Kasumi-1 (cell line): ENCODE measurements at regions not wholly inside any gene's neighbourhood (a gene's known extent, or its start where the extent isn't known, plus 50 kb on each side); places are given as distances from the start of the nearest gene placed in this dataset.
"Not testable (repeated sequence)": the region's sequence is repeated elsewhere in the genome, so short reads cannot be mapped to it uniquely, and the experiment has no call there.

ENCODE experiments used
- DNase-seq, 2 experiments: peaks; one replicate each; lab custom pipeline; 2025; lab: John Stamatoyannopoulos, UW

- no peak for DNase-seq
Measured at GRCh38 chr5:124025306-124025845, 513.4 kb downstream of the CSNK1G3 start.

- no peak for DNase-seq
Measured at GRCh38 chr5:124022966-124023365, 511.0 kb downstream of the CSNK1G3 start.

GRCh38 chr5:124021776-124022175, 509.8 kb downstream of the CSNK1G3 start:
- DNase-seq: no peak

- DNase-seq: peak in 1 of 2 experiments; percentile 4
Measured at GRCh38 chr5:124021066-124021641, 509.2 kb downstream of the CSNK1G3 start.

- DNase-seq: not testable (repeated sequence)
Measured at GRCh38 chr5:124017321-124017720, 505.3 kb downstream of the CSNK1G3 start.

GRCh38 chr5:124007675-124008398, 495.9 kb downstream of the CSNK1G3 start:
- DNase-seq: peak; percentile 24 to 57

GRCh38 chr5:124001036-124001615, 489.1 kb downstream of the CSNK1G3 start:
- DNase-seq: no peak

- DNase-seq: no peak
Measured at GRCh38 chr5:124000538-124000937, 488.6 kb downstream of the CSNK1G3 start.

- DNase-seq: no peak
Measured at GRCh38 chr5:123997462-123998215, 485.7 kb downstream of the CSNK1G3 start.

- no peak for DNase-seq
Measured at GRCh38 chr5:123997064-123997461, 485.1 kb downstream of the CSNK1G3 start.

GRCh38 chr5:123992641-123993040, 480.7 kb downstream of the CSNK1G3 start:
- DNase-seq: no peak

GRCh38 chr5:123987956-123988355, 476.0 kb downstream of the CSNK1G3 start:
- DNase-seq: no peak

GRCh38 chr5:123976379-123977033, 464.5 kb downstream of the CSNK1G3 start:
- no peak for DNase-seq

GRCh38 chr5:123975521-123975920, 463.5 kb downstream of the CSNK1G3 start:
- peak; percentile 44 to 47 for DNase-seq

- DNase-seq: no peak
Measured at GRCh38 chr5:123966781-123967180, 454.8 kb downstream of the CSNK1G3 start.

GRCh38 chr5:123965626-123966025, 453.6 kb downstream of the CSNK1G3 start:
- no peak for DNase-seq

- DNase-seq: no peak
Measured at GRCh38 chr5:123964884-123965283, 452.9 kb downstream of the CSNK1G3 start.

GRCh38 chr5:123960526-123960925, 448.5 kb downstream of the CSNK1G3 start:
- DNase-seq: no peak

GRCh38 chr5:123951582-123951977, 439.6 kb downstream of the CSNK1G3 start:
- DNase-seq: no peak

GRCh38 chr5:123950701-123951581, 439.0 kb downstream of the CSNK1G3 start:
- no peak for DNase-seq

GRCh38 chr5:123949807-123950340, 437.9 kb downstream of the CSNK1G3 start:
- DNase-seq: no peak
